Astrocyte (in vitro differentiated cells and primary cell): ENCODE measurements at regions not wholly inside any gene's neighbourhood (a gene's known extent, or its start where the extent isn't known, plus 50 kb on each side); places are given as distances from the start of the nearest gene placed in this dataset.
A peak's percentile ranks its signal among the peaks of the same experiment; 100 is the strongest.
"Not testable (repeated sequence)": the region's sequence is repeated elsewhere in the genome, so short reads cannot be mapped to it uniquely, and the experiment has no call there.

Source experiments
- DNase-seq: peaks from one replicate; pipeline ENCODE4 v3.0.0-alpha.2; 2010; ENCODE audit warnings: low read depth
- FAIRE-seq: peaks from 2 replicates; lab custom pipeline; 2011; peaks lifted over from hg19 to GRCh38; lab: Jason Lieb, UNC
- H2AFZ ChIP-seq: 2 replicates; pipeline ENCODE4 v1.6.0; 2012; ENCODE audit warnings: low read depth, low read length, inconsistent platforms
- H3K27ac ChIP-seq: 2 replicates; pipeline ENCODE4 v1.5.1; 2011; ENCODE audit warnings: low read depth, low read length, inconsistent platforms
- H3K27me3 ChIP-seq: 2 replicates; pipeline ENCODE4 v1.6.0; 2011; ENCODE audit warnings: low read length, inconsistent platforms; ENCODE audit not compliant: insufficient read depth
- H3K36me3 ChIP-seq: 2 replicates; pipeline ENCODE4 v1.5.1; 2011; ENCODE audit warnings: low read length, inconsistent platforms; ENCODE audit not compliant: insufficient read depth
- H3K4me1 ChIP-seq: 2 replicates; pipeline ENCODE4 v1.5.1; 2011; ENCODE audit warnings: low read length, inconsistent platforms; ENCODE audit not compliant: insufficient read depth
- H3K4me2 ChIP-seq: 2 replicates; pipeline ENCODE4 v1.6.0; 2012; ENCODE audit warnings: low read length, inconsistent platforms
- H3K4me3 ChIP-seq: 2 replicates; pipeline ENCODE4 v1.5.1; 2011; ENCODE audit warnings: low read depth, mild to moderate bottlenecking, low read length, inconsistent platforms; ENCODE audit not compliant: insufficient read depth
- H3K79me2 ChIP-seq: 2 replicates; pipeline ENCODE4 v1.6.0; 2012; ENCODE audit warnings: mild to moderate bottlenecking, low read length, inconsistent platforms; ENCODE audit not compliant: insufficient read depth
- H3K9ac ChIP-seq: 2 replicates; pipeline ENCODE4 v1.6.0; 2012; ENCODE audit warnings: mild to moderate bottlenecking, low read length, inconsistent platforms
- H3K9me3 ChIP-seq: 2 replicates; pipeline ENCODE4 v1.5.1; 2012; ENCODE audit warnings: low read depth, mild to moderate bottlenecking, low read length, inconsistent platforms; ENCODE audit not compliant: insufficient read depth
- H4K20me1 ChIP-seq: 2 replicates; pipeline ENCODE4 v1.6.0; 2012; ENCODE audit warnings: low read length, inconsistent platforms; ENCODE audit not compliant: insufficient read depth
- H3K27ac Mint-ChIP-seq: one replicate; pipeline ENCODE4 v1.8.0; 2021; ENCODE audit warnings: mild to moderate bottlenecking, mixed read lengths; ENCODE audit not compliant: unreplicated experiment
- H3K27me3 Mint-ChIP-seq: one replicate; pipeline ENCODE4 v1.8.0; 2021; ENCODE audit warnings: low read depth, mixed read lengths; ENCODE audit not compliant: unreplicated experiment
- H3K36me3 Mint-ChIP-seq: one replicate; pipeline ENCODE4 v1.8.0; 2021; ENCODE audit warnings: low read depth, mixed read lengths; ENCODE audit not compliant: unreplicated experiment
- H3K4me1 Mint-ChIP-seq: one replicate; pipeline ENCODE4 v1.8.0; 2021; ENCODE audit warnings: low read depth, mixed read lengths; ENCODE audit not compliant: unreplicated experiment
- H3K4me3 Mint-ChIP-seq: one replicate; pipeline ENCODE4 v1.8.0; 2021; ENCODE audit warnings: mild to moderate bottlenecking, moderate library complexity, mixed read lengths; ENCODE audit not compliant: unreplicated experiment
- H3K9me3 Mint-ChIP-seq: one replicate; pipeline ENCODE4 v1.8.0; 2021; ENCODE audit warnings: mild to moderate bottlenecking, mixed read lengths; ENCODE audit not compliant: unreplicated experiment
- EZH2 ChIP-seq: IDR thresholded peaks from 2 replicates; pipeline ENCODE4 v1.6.1; 2012; ENCODE audit warnings: mild to moderate bottlenecking, low read length, inconsistent platforms; ENCODE audit not compliant: insufficient read depth
- TF ChIP-seq, protein P1 (sequence below): IDR thresholded peaks from 2 replicates; pipeline ENCODE4 v1.5.1; 2011; ENCODE audit warnings: low read depth, mild to moderate bottlenecking, inconsistent platforms, low read length, moderate library complexity; ENCODE audit not compliant: insufficient read depth

GRCh38 chr3:8325306-8325705, 176.3 kb upstream of the LMCD1 start:
- no peaks in the 10 kb centered on the region for H3K79me2 ChIP-seq
- FAIRE-seq (no peak), DNase-seq (peak; percentile 58)
- Mint-ChIP-seq H3K9me3 (no peaks in the 10 kb centered on the region), H3K4me3 (no peak overlapping the region), H3K4me1 (no peaks in the 10 kb centered on the region), H3K36me3 (no peaks in the 10 kb centered on the region), H3K27ac (no peak overlapping the region), H3K27me3 (peaks cover 2% of the 10 kb centered on the region)
- H3K9ac ChIP-seq, result no peak overlapping the region
- no peak overlapping the region for H3K4me2 ChIP-seq
- H3K27ac ChIP-seq, result no peak overlapping the region
- H2AFZ ChIP-seq, result no peak overlapping the region
- H3K36me3 ChIP-seq, result no peaks in the 10 kb centered on the region
- no peaks in the 10 kb centered on the region for H4K20me1 ChIP-seq
- no peak for TF ChIP-seq EZH2
- TF ChIP-seq, protein P1, sequence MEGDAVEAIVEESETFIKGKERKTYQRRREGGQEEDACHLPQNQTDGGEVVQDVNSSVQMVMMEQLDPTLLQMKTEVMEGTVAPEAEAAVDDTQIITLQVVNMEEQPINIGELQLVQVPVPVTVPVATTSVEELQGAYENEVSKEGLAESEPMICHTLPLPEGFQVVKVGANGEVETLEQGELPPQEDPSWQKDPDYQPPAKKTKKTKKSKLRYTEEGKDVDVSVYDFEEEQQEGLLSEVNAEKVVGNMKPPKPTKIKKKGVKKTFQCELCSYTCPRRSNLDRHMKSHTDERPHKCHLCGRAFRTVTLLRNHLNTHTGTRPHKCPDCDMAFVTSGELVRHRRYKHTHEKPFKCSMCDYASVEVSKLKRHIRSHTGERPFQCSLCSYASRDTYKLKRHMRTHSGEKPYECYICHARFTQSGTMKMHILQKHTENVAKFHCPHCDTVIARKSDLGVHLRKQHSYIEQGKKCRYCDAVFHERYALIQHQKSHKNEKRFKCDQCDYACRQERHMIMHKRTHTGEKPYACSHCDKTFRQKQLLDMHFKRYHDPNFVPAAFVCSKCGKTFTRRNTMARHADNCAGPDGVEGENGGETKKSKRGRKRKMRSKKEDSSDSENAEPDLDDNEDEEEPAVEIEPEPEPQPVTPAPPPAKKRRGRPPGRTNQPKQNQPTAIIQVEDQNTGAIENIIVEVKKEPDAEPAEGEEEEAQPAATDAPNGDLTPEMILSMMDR, result no peak
- H3K9me3 ChIP-seq, result no peaks in the 10 kb centered on the region
- peaks cover under 1% of the 10 kb centered on the region for H3K4me1 ChIP-seq
- H3K4me3 ChIP-seq, result no peak overlapping the region
- H3K27me3 ChIP-seq, result no peaks in the 10 kb centered on the region

GRCh38 chr3:8325833-8326232, 175.8 kb upstream of the LMCD1 start:
- H3K27ac Mint-ChIP-seq, H4K20me1 ChIP-seq, H3K27me3 ChIP-seq, H3K79me2 ChIP-seq, FAIRE-seq, H3K9me3 ChIP-seq, H3K36me3 ChIP-seq, H3K4me1 ChIP-seq, H3K36me3 Mint-ChIP-seq, H3K9ac ChIP-seq, H3K4me3 Mint-ChIP-seq, DNase-seq, H3K4me3 ChIP-seq, H3K4me1 Mint-ChIP-seq, H3K27me3 Mint-ChIP-seq, H3K4me2 ChIP-seq, H3K27ac ChIP-seq, H2AFZ ChIP-seq, H3K9me3 Mint-ChIP-seq: not testable (repeated sequence)

DNA sequence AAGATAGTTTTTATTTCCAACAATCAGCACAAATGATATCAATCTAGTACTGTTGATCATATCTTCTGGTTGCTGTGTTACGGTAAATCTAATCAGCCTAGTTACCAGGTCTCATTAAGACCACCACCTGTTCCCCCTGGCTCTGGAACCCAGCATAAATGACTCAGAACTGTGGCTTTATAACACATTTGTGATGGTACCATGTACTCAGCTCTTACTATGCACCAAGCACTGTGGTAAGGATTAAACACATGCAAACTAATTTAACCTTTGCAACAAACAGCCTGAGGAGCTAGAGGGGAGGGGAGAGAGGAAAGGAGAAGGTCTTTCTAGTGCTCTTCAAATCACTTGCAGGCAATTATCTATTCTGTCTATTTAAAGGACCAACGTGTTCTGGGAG, 173.9 kb upstream of the LMCD1 start:
- Histone ChIP-seq H3K9me3 (no peaks in the 10 kb centered on the region), H3K79me2 (no peaks in the 10 kb centered on the region), H3K27me3 (no peaks in the 10 kb centered on the region), H3K27ac (no peak overlapping the region), H3K4me3 (no peak overlapping the region), H4K20me1 (no peaks in the 10 kb centered on the region), H3K4me2 (no peak overlapping the region), H3K4me1 (no peaks in the 10 kb centered on the region), H2AFZ (no peak overlapping the region), H3K36me3 (no peaks in the 10 kb centered on the region), H3K9ac (no peak overlapping the region)
- no peaks in the 10 kb centered on the region for H3K4me1 Mint-ChIP-seq
- DNase-seq (no peak), FAIRE-seq (no peak)
- peaks cover 2% of the 10 kb centered on the region for H3K27me3 Mint-ChIP-seq
- H3K4me3 Mint-ChIP-seq, result no peak overlapping the region
- no peak overlapping the region for H3K27ac Mint-ChIP-seq
- no peaks in the 10 kb centered on the region for H3K9me3 Mint-ChIP-seq
- no peaks in the 10 kb centered on the region for H3K36me3 Mint-ChIP-seq
- TF ChIP-seq, protein P1, result no peak
- TF ChIP-seq EZH2, result no peak
